Ascending aorta (tissue), 2 donors: ENCODE measurements at regions not wholly inside any gene's neighbourhood (a gene's known extent, or its start where the extent isn't known, plus 50 kb on each side); places are given as distances from the start of the nearest gene placed in this dataset.

Source experiments
- DNase-seq, 2 donors: peaks; one replicate each; pipeline ENCODE4 v3.0.0-alpha.2; 2019; ENCODE audit warnings: low spot score in 2 of 2
- H3K27ac ChIP-seq, 2 donors: fragments of 200-600 bp; sonication (generic); one replicate each; pipeline ENCODE4 v1.5.1; 2016 to 2017; ENCODE audit warnings: mild to moderate bottlenecking in 1 of 2
- H3K27me3 ChIP-seq: fragments of 200-600 bp; sonication (generic); one replicate; pipeline ENCODE4 v1.5.1; 2017
- H3K36me3 ChIP-seq, 2 donors: fragments of 200-600 bp; sonication (generic); one replicate each; pipeline ENCODE4 v1.5.1; 2016
- H3K4me1 ChIP-seq, 2 donors: fragments of 200-600 bp; sonication (generic); one replicate each; pipeline ENCODE4 v1.5.1; 2016 to 2017; ENCODE audit warnings: mild to moderate bottlenecking in 1 of 2
- H3K4me3 ChIP-seq, 2 donors: fragments of 200-600 bp; sonication (generic); one replicate each; pipeline ENCODE4 v1.5.1; 2016 to 2017; ENCODE audit warnings: mild to moderate bottlenecking in 1 of 2
- H3K9me3 ChIP-seq, 2 donors: fragments of 200-600 bp; sonication (generic); one replicate each; pipeline ENCODE4 v1.5.1; 2016
- CTCF ChIP-seq, 3 experiments: fragments of 200-600 bp in 2 of 3; fragments of 450-650 bp in 1 of 3; sonication (generic) in 2 of 3; IDR thresholded peaks; one replicate each; pipeline ENCODE4 v1.5.1; 2016 to 2019; ENCODE audit warnings: antibody characterized with exemption in 3 of 3, mild to moderate bottlenecking in 1 of 3, moderate library complexity in 1 of 3
- intact Hi-C: fragments of 100-400 bp; cut with DNase I; formaldehyde crosslinking; loops from one replicate; pipeline ENCODE4 v1.15.1; 2023

- H3K27me3 ChIP-seq, result no peaks in the 10 kb centered on the region
- no peak for DNase-seq
- no peaks in the 10 kb centered on the region for H3K36me3 ChIP-seq
- H3K4me3 ChIP-seq, result no peak overlapping the region
- intact Hi-C loops, result no loop called here
- H3K27ac ChIP-seq, result no peak overlapping the region
- no peak for TF ChIP-seq CTCF (IDR thresholded peaks at IDR 0.05)
- H3K4me1 ChIP-seq, result no peaks in the 10 kb centered on the region
- H3K9me3 ChIP-seq, result no peaks in the 10 kb centered on the region
These were observed 176.9 kb upstream of the STT3B start for GRCh38 chr3:31355807-31356206.

GRCh38 chr3:31356941-31357340 is 175.8 kb upstream of the STT3B start:
- intact Hi-C loops, result no loop called here
- no peak for DNase-seq

GRCh38 chr3:31357451-31357850 is 175.3 kb upstream of the STT3B start:
- Histone ChIP-seq H3K27me3 (no peaks in the 10 kb centered on the region), H3K4me1 (no peaks in the 10 kb centered on the region), H3K36me3 (no peaks in the 10 kb centered on the region), H3K4me3 (no peak overlapping the region), H3K9me3 (no peaks in the 10 kb centered on the region), H3K27ac (no peak overlapping the region)
- intact Hi-C loops, result no loop called here
- DNase-seq, result no peak
- TF ChIP-seq CTCF (IDR thresholded peaks at IDR 0.05), result no peak

More at GRCh38 chr3:31356941-31357340, 175.8 kb upstream of the STT3B start:
- Histone ChIP-seq H3K9me3 (no peaks in the 10 kb centered on the region), H3K36me3 (no peaks in the 10 kb centered on the region), H3K27ac (no peak overlapping the region), H3K4me1 (no peaks in the 10 kb centered on the region), H3K27me3 (no peaks in the 10 kb centered on the region), H3K4me3 (no peak overlapping the region)
- TF ChIP-seq CTCF (IDR thresholded peaks at IDR 0.05), result no peak

- no peak overlapping the region for H3K4me3 ChIP-seq
- intact Hi-C loops, result no loop called here
- H3K36me3 ChIP-seq, result no peaks in the 10 kb centered on the region
- H3K27ac ChIP-seq, result no peak overlapping the region
- no peaks in the 10 kb centered on the region for H3K4me1 ChIP-seq
- no peaks in the 10 kb centered on the region for H3K9me3 ChIP-seq
- no peaks in the 10 kb centered on the region for H3K27me3 ChIP-seq
- DNase-seq, result no peak
- TF ChIP-seq CTCF (IDR thresholded peaks at IDR 0.05), result no peak
These were observed 174.2 kb upstream of the STT3B start for GRCh38 chr3:31358473-31359070.

- intact Hi-C loops, result no loop called here
- H3K27me3 ChIP-seq, result no peaks in the 10 kb centered on the region
- H3K27ac ChIP-seq, result no peak overlapping the region
- H3K4me1 ChIP-seq, result no peaks in the 10 kb centered on the region
- no peak for DNase-seq
- no peak for TF ChIP-seq CTCF (IDR thresholded peaks at IDR 0.05)
- no peak overlapping the region for H3K4me3 ChIP-seq
- no peaks in the 10 kb centered on the region for H3K9me3 ChIP-seq
- H3K36me3 ChIP-seq, result no peaks in the 10 kb centered on the region
These were observed 171.1 kb upstream of the STT3B start for GRCh38 chr3:31361371-31362273.
